WERI-Rb-1 (cell line): ENCODE measurements at regions not wholly inside any gene's neighbourhood (a gene's known extent, or its start where the extent isn't known, plus 50 kb on each side); places are given as distances from the start of the nearest gene placed in this dataset.

Experiments used
- DNase-seq: peaks from one replicate; pipeline ENCODE4 v3.0.0-alpha.2; 2020
- H3K27ac ChIP-seq: fragments of 250-450 bp; sonication (Bioruptor Pico); 2 replicates; pipeline ENCODE4 v1.5.1; 2020; ENCODE audit warnings: mild to moderate bottlenecking, moderate library complexity
- H3K27me3 ChIP-seq: fragments of 250-450 bp; sonication (Bioruptor Pico); 2 replicates; pipeline ENCODE4 v1.5.1; 2021; ENCODE audit warnings: mild to moderate bottlenecking, low read depth, moderate library complexity; ENCODE audit not compliant: insufficient read depth, severe bottlenecking
- H3K36me3 ChIP-seq: fragments of 250-450 bp; sonication (Bioruptor Pico); 2 replicates; pipeline ENCODE4 v1.5.1; 2020; ENCODE audit warnings: mild to moderate bottlenecking, moderate library complexity
- H3K4me3 ChIP-seq: 2 replicates; pipeline ENCODE4 v1.5.1; 2011; ENCODE audit warnings: low read depth, mild to moderate bottlenecking, control low read depth, low read length
- H3K9me3 ChIP-seq: fragments of 250-450 bp; sonication (Bioruptor Pico); 2 replicates; pipeline ENCODE4 v1.5.1; 2021; ENCODE audit warnings: mild to moderate bottlenecking, moderate library complexity; ENCODE audit not compliant: severe bottlenecking
- CTCF ChIP-seq: IDR thresholded peaks from 2 replicates; pipeline ENCODE4 v1.5.1; 2011; ENCODE audit warnings: low read depth, mild to moderate bottlenecking, control low read depth, inconsistent platforms, low read length

- no peak for DNase-seq
- TF ChIP-seq CTCF = no peak
Observed at GRCh38 chr6:141415896-141416295, 716.8 kb upstream of the GJE1 start.

GRCh38 chr6:141413196-141413595, 719.5 kb upstream of the GJE1 start:
- Histone ChIP-seq H3K36me3 (no peaks in the 10 kb centered on the region), H3K9me3 (no peaks in the 10 kb centered on the region), H3K27ac (no peak overlapping the region), H3K4me3 (no peak overlapping the region), H3K27me3 (no peaks in the 10 kb centered on the region)
- TF ChIP-seq CTCF = no peak
- DNase-seq = no peak

More at GRCh38 chr6:141415896-141416295, 716.8 kb upstream of the GJE1 start:
- H3K27me3 ChIP-seq = no peaks in the 10 kb centered on the region
- no peak overlapping the region for H3K27ac ChIP-seq
- H3K36me3 ChIP-seq = no peaks in the 10 kb centered on the region
- H3K9me3 ChIP-seq = no peaks in the 10 kb centered on the region
- H3K4me3 ChIP-seq = no peak overlapping the region

- Histone ChIP-seq H3K27ac (no peak overlapping the region), H3K27me3 (no peaks in the 10 kb centered on the region), H3K9me3 (no peaks in the 10 kb centered on the region), H3K36me3 (no peaks in the 10 kb centered on the region), H3K4me3 (no peak overlapping the region)
- DNase-seq = no peak
- no peak for TF ChIP-seq CTCF
Observed at GRCh38 chr6:141406761-141407160, 726.0 kb upstream of the GJE1 start.

- Histone ChIP-seq H3K36me3 (no peaks in the 10 kb centered on the region), H3K27me3 (no peaks in the 10 kb centered on the region), H3K4me3 (no peak overlapping the region), H3K9me3 (no peaks in the 10 kb centered on the region), H3K27ac (no peak overlapping the region)
- DNase-seq = no peak
- no peak for TF ChIP-seq CTCF
Observed at GRCh38 chr6:141403827-141404226, 728.9 kb upstream of the GJE1 start.

- H3K36me3 ChIP-seq = no peaks in the 10 kb centered on the region
- TF ChIP-seq CTCF = no peak
- no peak overlapping the region for H3K27ac ChIP-seq
Observed at GRCh38 chr6:141403103-141403502, 729.6 kb upstream of the GJE1 start.

GRCh38 chr6:141402489-141402888, 730.2 kb upstream of the GJE1 start:
- H3K27ac ChIP-seq = no peak overlapping the region
- no peak for TF ChIP-seq CTCF
- DNase-seq = no peak
- H3K36me3 ChIP-seq = no peaks in the 10 kb centered on the region
- H3K9me3 ChIP-seq = no peaks in the 10 kb centered on the region
- no peak overlapping the region for H3K4me3 ChIP-seq
- H3K27me3 ChIP-seq = no peaks in the 10 kb centered on the region

More at GRCh38 chr6:141403103-141403502, 729.6 kb upstream of the GJE1 start:
- no peak for DNase-seq
- no peaks in the 10 kb centered on the region for H3K27me3 ChIP-seq
- no peaks in the 10 kb centered on the region for H3K9me3 ChIP-seq
- H3K4me3 ChIP-seq = no peak overlapping the region
